Ramos (cell line): ENCODE measurements at regions not wholly inside any gene's neighbourhood (a gene's known extent, or its start where the extent isn't known, plus 50 kb on each side); places are given as distances from the start of the nearest gene placed in this dataset.

Experiments
- in situ Hi-C: fragments of 300-500 bp; cut with MboI; formaldehyde crosslinking; loops from one replicate; pipeline ENCODE4 v1.14.3; 2022; ENCODE audit warnings: low sequenced_read_pairs; ENCODE audit not compliant: unreplicated experiment

- in situ Hi-C loops, result no loop called here
These were observed 58.6 kb upstream of the NYAP2 start for GRCh38 chr2:225340923-225341322.

- in situ Hi-C loops, result no loop called here
These were observed 62.3 kb upstream of the NYAP2 start for GRCh38 chr2:225337183-225337582.

DNA sequence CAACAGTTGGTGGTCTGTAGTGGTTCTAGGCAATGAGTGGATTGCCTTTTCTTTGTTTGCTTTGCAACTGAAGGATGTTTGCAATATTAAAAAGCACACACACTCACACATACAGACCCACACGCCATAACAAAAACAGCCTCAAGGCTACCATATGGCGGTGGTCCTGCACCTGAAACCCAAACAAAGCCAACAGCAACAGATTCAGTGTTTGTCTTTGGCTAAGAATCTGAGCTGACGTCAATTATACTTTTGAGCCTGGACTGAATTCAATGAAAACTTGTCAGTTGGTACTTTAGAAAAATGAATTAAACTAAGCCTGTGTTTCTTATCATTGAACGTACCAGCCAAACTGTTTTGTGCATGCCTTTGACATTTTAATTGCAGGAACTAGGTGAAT lies 65.0 kb upstream of the NYAP2 start:
- in situ Hi-C loops, result no loop called here

DNA sequence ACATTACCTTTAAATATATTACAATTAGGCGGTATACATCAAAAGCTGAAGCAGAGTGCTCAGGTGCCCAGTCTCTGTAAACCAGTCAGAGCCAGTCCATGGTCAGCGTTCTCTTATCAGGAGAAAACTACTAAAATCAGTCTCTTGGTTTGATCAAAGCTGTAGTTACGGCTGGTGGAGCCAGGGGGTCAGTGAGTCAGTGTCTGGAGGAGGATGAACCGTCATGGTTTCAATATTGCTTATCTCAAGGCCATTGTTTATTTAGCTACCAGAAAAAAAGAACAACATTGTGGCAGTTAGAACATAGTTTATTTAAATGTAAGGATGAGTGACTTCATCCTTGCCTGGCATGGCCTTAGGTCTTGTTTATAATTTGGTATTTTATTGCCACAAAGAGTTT lies 71.3 kb upstream of the NYAP2 start:
- in situ Hi-C loops, result no loop called here

DNA sequence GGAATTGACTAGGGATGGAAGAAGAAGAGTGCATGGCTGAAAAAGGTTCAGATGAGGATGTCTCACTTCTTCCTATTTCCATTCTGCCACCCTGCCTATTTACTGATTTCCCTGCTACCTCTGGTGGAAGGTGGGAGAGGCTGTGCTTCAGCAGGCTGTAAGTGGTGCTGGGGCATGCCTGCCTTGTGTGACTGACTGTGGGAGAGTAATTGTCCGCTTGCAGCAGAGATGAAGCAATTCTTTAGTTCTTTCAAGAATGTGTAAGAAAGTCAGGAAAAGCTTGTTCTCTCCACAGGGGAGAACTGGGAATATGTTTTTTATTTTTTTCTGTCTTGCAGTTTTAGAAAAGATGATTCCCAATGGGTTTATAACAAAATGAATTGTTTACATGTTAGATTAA lies 72.5 kb upstream of the NYAP2 start:
- in situ Hi-C loops, result no loop called here

DNA sequence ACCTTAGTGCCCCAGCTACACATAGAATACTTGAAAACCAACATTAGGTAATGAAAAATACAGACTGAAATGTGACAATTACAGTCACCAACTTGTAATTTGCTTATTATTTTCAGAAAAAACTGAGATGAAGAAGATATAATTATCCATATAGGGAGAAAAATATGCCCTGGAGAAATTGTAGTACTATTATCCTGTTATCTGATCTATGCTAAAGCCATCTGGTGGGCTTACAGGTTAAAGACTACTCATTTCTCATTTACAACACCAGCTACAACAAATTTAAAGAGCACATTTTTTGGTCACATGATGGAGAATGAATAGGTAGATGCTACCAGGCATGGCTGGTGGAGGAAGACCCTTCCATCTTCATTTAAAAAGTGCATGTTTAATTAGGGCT lies 79.6 kb upstream of the NYAP2 start:
- in situ Hi-C loops, result no loop called here

- in situ Hi-C loops, result no loop called here
These were observed 81.1 kb upstream of the NYAP2 start for GRCh38 chr2:225318440-225318839.

DNA sequence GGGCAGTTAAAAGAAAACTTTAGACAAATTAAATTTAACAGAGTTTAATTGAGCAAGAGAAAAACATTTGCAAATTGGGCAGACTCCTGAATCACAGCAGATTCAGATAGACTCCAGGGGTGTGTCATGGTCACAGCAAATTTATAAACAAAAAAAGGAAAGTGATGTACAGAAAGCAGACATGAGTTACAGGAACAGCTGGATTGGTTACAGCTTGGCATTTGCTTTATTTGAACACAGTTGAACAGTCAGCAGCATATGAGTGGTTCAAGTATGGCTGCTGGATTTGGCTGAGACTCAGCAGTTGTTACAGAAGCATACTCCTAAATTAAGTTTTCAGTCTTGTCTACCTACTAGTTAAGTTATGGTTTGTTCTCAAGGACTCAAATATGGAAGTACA lies 82.3 kb upstream of the NYAP2 start:
- in situ Hi-C loops, result no loop called here

GRCh38 chr2:225310745-225311144 lies 88.8 kb upstream of the NYAP2 start:
- in situ Hi-C loops, result no loop called here

- in situ Hi-C loops, result no loop called here
These were observed 90.0 kb upstream of the NYAP2 start for GRCh38 chr2:225309516-225309915.

GRCh38 chr2:225296951-225297350 lies 102.6 kb upstream of the NYAP2 start:
- in situ Hi-C loops, result no loop called here

DNA sequence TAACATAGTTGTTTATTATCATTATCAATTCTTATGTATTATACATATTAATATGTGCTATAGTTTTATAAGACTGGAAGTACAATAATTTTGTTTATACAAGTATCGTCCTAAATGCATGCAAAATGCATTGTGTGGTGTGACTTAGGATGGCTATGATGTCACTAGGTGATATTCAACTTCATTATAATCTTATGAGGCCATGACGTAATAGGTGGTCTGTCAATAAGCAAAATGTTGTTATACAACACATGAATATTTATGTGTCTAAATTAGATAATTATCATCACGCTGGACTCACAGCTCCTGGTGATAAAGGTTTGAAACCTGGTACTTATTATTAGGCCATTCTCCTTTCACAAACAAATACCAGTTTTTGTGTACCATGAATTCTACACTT lies 104.4 kb upstream of the NYAP2 start:
- in situ Hi-C loops, result no loop called here

DNA sequence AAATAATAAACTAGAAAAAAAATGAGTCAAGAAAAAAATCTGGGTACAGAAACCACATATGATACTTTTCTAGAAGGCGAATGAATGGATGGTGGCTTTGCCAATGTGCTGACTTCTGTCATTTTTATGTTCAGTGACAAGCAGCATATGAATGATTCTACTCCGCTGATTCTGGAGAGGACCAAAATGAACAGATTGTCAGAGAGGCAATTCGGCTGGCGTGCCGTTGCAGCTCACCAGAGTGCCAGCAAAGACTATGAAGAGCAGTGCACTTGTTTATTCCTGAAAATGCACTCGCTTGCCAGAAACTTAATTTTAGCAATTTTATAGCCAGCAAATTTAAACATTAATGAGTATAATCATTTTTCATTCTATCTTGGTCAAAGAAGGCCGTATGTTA lies 105.9 kb upstream of the NYAP2 start:
- in situ Hi-C loops, result no loop called here

DNA sequence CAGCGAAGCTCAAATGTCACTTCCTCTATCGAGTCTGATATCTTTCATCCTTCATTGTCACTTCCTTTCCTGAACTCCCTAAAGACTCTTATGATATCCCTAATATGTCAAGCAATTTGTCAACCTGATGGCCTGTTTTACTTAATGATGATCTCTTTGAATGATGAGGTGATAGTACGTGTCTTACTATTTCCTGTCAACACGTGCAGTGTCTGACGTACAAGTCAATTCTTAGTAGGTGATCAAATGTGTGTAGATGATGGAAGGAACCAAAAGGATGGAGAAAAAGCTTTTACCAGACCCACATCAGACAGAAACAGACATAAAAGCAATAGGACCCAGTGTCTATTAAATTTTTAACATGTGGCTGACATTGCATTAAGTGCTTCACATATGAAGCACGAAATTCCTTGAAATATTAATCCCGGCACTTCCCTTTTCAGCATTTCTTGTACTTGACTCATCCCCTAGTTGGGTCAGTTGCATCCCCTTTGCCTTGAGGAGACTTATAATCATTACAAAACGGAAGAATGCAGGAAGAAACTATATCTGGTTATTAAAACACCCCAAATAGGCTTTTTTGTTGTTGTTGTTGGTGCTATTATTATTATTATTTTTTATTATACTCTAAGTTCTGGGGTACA lies 108.6 kb upstream of the NYAP2 start:
- in situ Hi-C loops, result no loop called here

DNA sequence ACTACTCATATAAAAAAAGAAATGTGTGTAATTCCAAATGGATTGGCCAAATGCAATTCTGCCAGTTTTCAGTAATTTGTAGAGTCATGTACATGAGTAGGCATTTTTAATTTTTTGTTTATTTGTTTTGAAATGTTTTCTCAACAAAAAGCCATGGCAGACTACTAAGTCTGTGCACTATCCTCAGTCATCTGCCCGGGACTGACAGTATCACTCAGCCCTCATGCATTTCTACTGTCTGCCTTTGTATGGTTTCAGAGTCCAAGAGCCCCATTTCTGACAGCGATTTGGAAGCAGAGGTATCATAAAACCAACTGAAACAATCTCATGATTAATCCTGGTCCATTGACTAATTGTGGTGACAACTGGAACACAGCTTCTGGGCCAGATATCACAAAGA lies 109.9 kb upstream of the NYAP2 start:
- in situ Hi-C loops, result no loop called here

DNA sequence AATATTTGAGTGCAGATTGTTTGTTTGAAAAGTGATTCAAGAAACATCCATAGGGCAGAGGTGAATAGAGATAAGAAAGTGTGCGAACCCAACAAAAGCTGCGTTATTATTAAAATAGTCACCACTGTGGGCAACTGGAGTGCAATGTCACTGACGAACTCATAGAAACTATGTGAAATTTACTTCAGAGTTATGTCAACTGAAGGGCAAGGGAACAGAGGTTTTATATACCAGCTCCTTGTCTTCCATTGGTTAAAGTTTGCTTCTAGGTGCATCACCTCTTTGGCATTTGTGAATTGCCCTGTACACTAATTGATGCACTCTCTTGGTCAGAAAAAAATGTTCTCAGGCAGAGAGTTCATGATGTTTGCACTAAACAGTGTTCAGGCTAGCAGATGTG lies 110.5 kb upstream of the NYAP2 start:
- in situ Hi-C loops, result no loop called here

DNA sequence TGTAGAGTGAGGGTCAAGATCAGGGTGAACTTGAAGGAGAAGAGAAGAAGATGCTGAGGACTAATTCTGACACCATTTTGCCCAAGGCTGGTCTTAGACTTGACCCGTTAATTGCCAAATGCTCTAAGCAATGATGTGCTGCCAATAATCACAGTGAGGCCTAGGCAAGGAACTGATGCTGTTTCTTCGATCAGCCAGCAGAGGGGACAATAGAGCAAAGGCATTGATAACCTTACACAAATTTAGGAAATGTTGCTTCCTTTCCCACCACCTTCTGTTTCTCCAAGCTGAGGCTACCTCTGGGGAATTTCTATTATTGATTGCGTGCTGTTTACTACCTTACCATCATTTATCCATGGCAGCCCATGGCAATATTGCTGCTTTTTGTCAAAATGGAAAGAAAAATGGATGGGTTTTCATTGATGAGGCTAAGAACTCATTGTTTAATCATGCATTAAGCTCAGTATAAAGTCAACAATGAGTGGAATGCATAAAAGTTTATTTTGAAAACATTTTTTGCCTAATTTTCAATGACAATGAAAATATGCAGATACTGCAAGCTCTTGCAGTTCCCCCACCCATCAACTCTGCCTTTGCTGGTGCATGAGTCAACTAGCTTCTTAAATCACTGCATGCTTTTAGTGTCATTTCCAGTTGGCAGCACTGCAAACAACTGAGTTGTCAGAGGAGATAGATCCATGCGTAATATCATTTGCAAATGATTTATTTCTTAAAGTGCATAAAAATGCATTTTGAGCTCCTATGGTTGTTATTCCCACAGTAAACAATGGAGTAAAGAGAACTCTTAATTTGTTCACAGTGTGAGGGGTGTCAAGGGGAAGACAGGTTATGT lies 116.4 kb upstream of the NYAP2 start:
- in situ Hi-C loops, result no loop called here

DNA sequence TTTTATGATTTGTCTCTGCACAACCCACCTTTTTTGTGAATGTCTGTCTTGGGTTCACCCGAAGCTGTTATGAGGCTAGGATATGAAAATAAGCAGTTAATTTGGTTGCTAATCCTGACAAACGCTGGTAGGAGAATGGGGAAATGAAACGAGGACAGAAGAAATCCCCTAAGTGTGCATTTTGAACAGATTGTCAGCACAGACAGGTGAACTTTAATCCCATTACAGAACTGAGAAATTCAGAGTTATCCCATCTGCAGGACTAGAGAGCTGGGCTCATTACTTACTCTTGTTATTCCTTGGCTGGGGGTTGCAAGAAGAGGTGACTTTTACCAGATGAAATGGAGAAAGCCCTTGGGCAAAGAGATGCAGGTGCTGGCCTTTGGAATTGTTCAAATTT lies 123.3 kb upstream of the NYAP2 start:
- in situ Hi-C loops, result no loop called here

- in situ Hi-C loops, result no loop called here
These were observed 124.1 kb upstream of the NYAP2 start for GRCh38 chr2:225275443-225275842.

DNA sequence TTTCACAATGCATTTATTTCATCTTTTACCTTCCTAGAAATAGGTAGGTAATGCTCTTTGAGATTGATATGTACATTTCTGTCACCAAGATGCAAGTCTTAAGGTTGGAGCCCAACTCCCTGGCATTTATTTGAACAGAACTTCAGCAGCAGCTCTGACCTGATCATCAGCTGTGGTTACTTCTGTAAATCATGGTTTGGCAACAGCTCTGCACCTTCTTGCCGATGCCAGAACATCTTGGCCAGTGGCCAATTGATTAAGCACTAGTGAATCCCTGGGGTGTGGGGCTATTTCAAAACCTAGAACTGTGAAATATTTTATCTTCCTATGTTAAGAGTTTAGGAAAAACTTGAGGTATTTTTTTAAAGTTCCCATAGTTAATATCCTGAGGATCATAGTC lies 124.8 kb upstream of the NYAP2 start:
- in situ Hi-C loops, result no loop called here

DNA sequence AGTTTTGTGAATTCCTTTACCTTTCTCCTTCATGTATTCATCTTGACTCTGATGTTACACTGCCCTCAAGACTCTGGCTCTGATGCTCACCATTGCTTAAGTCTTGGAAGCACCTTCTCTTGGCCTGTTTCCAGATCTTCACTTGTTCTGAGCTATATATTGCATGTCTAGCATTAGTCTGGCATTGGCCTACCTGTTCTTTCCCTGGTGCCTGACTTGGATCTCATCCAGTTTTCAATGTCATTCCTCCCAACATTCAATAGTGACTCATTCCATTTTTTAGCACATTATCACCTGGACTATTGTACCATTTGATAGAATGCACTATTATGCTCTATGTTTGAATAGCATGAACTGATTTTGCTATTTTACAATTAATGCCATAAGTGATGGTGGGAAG lies 127.3 kb upstream of the NYAP2 start:
- in situ Hi-C loops, result no loop called here

GRCh38 chr2:225270861-225271260 lies 128.6 kb upstream of the NYAP2 start:
- in situ Hi-C loops, result no loop called here
